Erythroblast (primary cell): ENCODE measurements at regions not wholly inside any gene's neighbourhood (a gene's known extent, or its start where the extent isn't known, plus 50 kb on each side); places are given as distances from the start of the nearest gene placed in this dataset.

ENCODE experiments used
- GATA1 ChIP-seq: IDR thresholded peaks from 2 replicates; pipeline ENCODE4 v1.6.1; 2011; ENCODE audit warnings: low read depth, mild to moderate bottlenecking, control low read depth, low read length, moderate library complexity
- POLR2A ChIP-seq: IDR thresholded peaks from 2 replicates; pipeline ENCODE4 v1.6.1; 2011; ENCODE audit warnings: mild to moderate bottlenecking, low read length

GRCh38 chr16:88302666-88303065 lies 80.1 kb upstream of the ZNF469 start:
- no peak for TF ChIP-seq POLR2A
- TF ChIP-seq GATA1 = no peak
